Activated CD8-positive, alpha-beta T cell treated with anti-CD3 and anti-CD28 coated beads for 36 hours (primary cell): ENCODE measurements at regions not wholly inside any gene's neighbourhood (a gene's known extent, or its start where the extent isn't known, plus 50 kb on each side); places are given as distances from the start of the nearest gene placed in this dataset.

Source experiments
- ATAC-seq: fragments of 200-7000 bp; cut with Tn5 transposase; one replicate; pipeline ENCODE4 v1.10.0; 2021; ENCODE audit warnings: mild to moderate bottlenecking, moderate library complexity
- CTCF ChIA-PET: fragments of 350-600 bp; sonication (Branson Sonifier 250); formaldehyde crosslinking; loops from one replicate; lab custom pipeline; 2021; ENCODE audit warnings: antibody characterized with exemption; lab: Charles Lee
- POLR2A ChIA-PET: fragments of 350-600 bp; sonication (Branson Sonifier 250); formaldehyde crosslinking; loops from one replicate; lab custom pipeline; 2021; ENCODE audit warnings: antibody characterized with exemption; lab: Charles Lee
- DNase-seq: peaks from one replicate; pipeline ENCODE4 v3.0.0-alpha.2; 2020
- H3K27ac Mint-ChIP-seq: one replicate; pipeline ENCODE4 v1.8.0; 2021; ENCODE audit warnings: mild to moderate bottlenecking, mixed read lengths
- H3K27me3 Mint-ChIP-seq: one replicate; pipeline ENCODE4 v1.8.0; 2021; ENCODE audit warnings: mixed read lengths
- H3K36me3 Mint-ChIP-seq: one replicate; pipeline ENCODE4 v1.8.0; 2021; ENCODE audit warnings: low read depth, mixed read lengths
- H3K4me1 Mint-ChIP-seq: one replicate; pipeline ENCODE4 v1.8.0; 2021; ENCODE audit warnings: low read depth, mixed read lengths
- H3K4me3 Mint-ChIP-seq: one replicate; pipeline ENCODE4 v1.8.0; 2021; ENCODE audit warnings: mild to moderate bottlenecking, moderate library complexity, mixed read lengths
- H3K9me3 Mint-ChIP-seq: one replicate; pipeline ENCODE4 v1.8.0; 2021; ENCODE audit warnings: mixed read lengths
- intact Hi-C: fragments of 100-400 bp; cut with micrococcal nuclease; formaldehyde crosslinking; loops from one replicate; pipeline ENCODE4 v1.10.0; 2022
- TF ChIP-seq, protein P1 (sequence below): fragments of 200-600 bp; IDR thresholded peaks from one replicate; pipeline ENCODE4 v1.8.0; 2022; ENCODE audit warnings: antibody characterized with exemption, mild to moderate bottlenecking

- Mint-ChIP-seq H3K27me3 (no peaks in the 10 kb centered on the region), H3K27ac (no peak overlapping the region), H3K9me3 (no peaks in the 10 kb centered on the region), H3K4me3 (no peak overlapping the region), H3K36me3 (no peaks in the 10 kb centered on the region), H3K4me1 (no peaks in the 10 kb centered on the region)
- ATAC-seq (no peak), DNase-seq (no peak)
- TF ChIP-seq, protein P1, sequence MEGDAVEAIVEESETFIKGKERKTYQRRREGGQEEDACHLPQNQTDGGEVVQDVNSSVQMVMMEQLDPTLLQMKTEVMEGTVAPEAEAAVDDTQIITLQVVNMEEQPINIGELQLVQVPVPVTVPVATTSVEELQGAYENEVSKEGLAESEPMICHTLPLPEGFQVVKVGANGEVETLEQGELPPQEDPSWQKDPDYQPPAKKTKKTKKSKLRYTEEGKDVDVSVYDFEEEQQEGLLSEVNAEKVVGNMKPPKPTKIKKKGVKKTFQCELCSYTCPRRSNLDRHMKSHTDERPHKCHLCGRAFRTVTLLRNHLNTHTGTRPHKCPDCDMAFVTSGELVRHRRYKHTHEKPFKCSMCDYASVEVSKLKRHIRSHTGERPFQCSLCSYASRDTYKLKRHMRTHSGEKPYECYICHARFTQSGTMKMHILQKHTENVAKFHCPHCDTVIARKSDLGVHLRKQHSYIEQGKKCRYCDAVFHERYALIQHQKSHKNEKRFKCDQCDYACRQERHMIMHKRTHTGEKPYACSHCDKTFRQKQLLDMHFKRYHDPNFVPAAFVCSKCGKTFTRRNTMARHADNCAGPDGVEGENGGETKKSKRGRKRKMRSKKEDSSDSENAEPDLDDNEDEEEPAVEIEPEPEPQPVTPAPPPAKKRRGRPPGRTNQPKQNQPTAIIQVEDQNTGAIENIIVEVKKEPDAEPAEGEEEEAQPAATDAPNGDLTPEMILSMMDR = no peak
- CTCF ChIA-PET = no interaction called here
- POLR2A ChIA-PET = no interaction called here
- intact Hi-C loops = no loop called here
Observed at GRCh38 chr16:72222503-72222902, 50.5 kb upstream of the PMFBP1 start.
